ENCODE measurements at regions not wholly inside any gene's neighbourhood (a gene's known extent, or its start where the extent isn't known, plus 50 kb on each side); places are given as distances from the start of the nearest gene placed in this dataset.
"Not testable (repeated sequence)": the region's sequence is repeated elsewhere in the genome, so short reads cannot be mapped to it uniquely, and the experiment has no call there.

- no peak for DNase-seq (ENCODE audit: low read depth, low spot score)
These were observed 1632.8 kb upstream of the CELF4 start for GRCh38 chr18:39198376-39198775.

DNA sequence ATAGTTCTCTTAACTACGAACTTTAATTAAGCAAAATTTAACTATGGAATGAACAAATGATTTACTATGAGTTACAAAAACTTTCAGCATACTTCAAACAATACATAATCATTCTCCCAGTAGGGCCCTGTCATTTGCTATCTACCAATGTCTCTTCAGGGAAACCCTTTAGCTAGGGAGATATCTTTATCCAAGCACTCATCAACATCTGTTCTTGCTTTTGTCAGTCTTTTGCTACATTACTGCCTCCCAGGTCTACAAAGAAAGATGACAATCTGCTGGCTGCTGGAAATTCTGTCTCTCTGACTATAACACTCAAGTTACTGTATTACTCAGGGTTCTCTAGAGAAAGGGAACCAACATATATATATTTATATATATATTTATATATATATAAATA lies 1626.3 kb upstream of the CELF4 start:
- DNase-seq (ENCODE audit: low read depth, low spot score) = no peak

DNA sequence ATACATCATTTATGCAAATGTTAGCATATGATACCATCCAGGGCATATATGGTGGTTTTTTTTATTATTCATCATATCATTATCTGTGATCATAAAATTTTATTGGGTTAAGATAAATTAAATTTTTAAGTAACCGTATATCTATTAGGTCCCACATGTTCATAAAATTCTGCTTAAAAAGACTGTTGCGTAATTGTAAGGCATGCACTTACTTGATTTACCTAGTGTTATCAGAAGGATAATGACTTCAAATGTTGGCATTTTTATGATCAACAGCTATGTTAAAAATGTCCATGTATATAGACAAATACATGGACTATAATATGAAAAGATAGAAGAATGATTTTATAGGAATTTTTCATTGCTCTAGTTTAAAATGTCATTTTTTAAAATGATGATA lies 1625.5 kb upstream of the CELF4 start:
- DNase-seq (ENCODE audit: low read depth, low spot score) = no peak

GRCh38 chr18:39190508-39190907 lies 1624.9 kb upstream of the CELF4 start:
- DNase-seq (ENCODE audit: low read depth, low spot score) = no peak

DNA sequence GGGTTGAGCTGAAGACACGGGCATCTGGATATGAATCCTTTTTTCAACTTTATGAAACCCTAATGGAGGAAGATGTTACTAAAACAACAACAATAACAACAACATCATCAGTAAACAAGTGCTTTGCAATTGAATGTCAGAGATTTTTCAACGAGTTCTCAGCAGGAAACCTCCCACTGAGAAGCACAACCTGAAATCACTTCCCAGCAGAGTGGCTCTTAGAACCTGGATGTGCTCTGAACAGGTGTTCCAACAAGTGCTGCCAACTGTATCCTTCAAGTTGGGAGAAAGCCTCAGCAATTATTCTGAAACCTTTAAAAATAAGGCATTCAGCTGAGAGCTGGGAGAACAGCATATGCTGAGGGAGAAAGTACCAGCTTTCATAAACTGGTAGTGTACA lies 1622.7 kb upstream of the CELF4 start:
- no peak for DNase-seq (ENCODE audit: low read depth, low spot score)

- no peak for DNase-seq (ENCODE audit: low read depth, low spot score)
These were observed 1620.4 kb upstream of the CELF4 start for GRCh38 chr18:39186008-39186407.

DNA sequence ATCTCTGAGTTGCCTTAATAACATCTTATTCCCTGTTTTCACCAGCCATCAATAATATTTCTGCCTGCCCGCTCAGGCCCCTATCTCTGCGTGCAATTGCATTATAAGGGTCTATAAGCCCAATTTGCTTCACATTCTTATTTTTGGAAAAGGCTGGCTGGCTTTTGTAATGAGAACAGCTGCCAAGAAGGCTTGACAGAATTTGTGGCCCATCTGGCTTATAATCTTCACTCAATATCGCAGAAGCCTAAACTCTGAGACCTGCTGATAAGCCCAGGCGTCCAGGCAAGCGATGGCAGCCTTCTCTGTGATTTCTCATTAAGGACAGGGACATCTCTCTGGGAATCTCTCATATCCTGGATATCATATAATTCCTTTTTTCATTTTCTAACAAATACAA lies 1618.6 kb upstream of the CELF4 start:
- no peak for DNase-seq (ENCODE audit: low read depth, low spot score)

DNA sequence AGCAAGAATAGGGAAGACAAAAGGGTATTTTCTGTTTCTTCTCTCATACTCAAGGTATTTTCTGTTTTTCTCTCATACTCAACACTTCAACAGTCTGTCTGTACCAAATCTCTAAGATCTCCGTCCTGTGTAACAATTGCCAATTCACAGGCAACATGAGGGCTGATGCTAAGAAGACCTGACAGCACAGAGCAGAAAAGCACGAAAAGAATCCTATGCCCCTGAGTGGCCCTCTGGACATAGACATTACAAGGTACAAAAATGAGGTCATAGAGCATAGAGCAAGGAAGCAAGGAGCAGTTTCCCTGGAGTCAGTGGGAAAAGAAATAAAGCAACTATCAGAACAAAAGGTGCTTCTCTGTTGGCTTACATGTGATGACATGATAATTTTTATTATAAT lies 1612.6 kb upstream of the CELF4 start:
- no peak for DNase-seq (ENCODE audit: low read depth, low spot score)

GRCh38 chr18:39172695-39173421 lies 1607.3 kb upstream of the CELF4 start:
- DNase-seq (ENCODE audit: low read depth, low spot score) = no peak

DNA sequence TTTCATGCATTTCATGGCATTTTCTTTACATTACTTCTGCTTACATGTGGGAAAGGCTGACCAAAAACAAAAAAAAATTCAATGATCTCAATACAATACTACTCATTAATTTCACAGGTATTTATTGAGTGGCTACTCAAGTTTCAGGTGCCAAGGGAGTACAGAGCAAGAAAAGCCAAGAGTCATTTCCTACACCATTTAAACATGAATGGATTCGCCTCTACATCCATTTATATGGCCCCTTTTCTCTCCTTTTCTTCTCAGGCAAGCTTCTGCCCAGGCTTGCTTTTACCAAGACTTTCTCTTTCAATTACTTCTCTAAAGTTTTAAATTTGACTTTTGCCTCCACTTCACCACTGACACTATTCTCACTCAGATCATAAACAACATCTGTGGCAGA lies 1603.1 kb upstream of the CELF4 start:
- no peak for DNase-seq (ENCODE audit: low read depth, low spot score)

DNA sequence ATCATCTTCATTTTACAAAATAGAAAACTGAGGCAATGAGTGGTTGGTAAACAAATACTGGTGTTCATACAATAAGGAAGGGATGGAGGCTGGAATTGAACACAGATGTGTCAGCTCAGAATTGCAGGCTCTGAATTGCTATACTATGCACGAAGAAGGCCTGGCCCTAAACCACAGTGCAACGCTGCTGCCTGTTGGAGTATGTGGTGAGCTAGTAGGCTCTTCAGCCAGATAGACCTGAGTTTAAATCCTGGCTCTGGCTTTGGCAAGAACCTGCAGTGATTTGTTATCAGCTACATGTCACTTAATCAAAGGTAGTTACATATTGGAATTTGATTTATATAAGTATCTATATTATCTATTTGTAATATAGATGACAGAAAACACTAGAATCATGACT lies 1602.4 kb upstream of the CELF4 start:
- DNase-seq (ENCODE audit: low read depth, low spot score) = no peak

DNA sequence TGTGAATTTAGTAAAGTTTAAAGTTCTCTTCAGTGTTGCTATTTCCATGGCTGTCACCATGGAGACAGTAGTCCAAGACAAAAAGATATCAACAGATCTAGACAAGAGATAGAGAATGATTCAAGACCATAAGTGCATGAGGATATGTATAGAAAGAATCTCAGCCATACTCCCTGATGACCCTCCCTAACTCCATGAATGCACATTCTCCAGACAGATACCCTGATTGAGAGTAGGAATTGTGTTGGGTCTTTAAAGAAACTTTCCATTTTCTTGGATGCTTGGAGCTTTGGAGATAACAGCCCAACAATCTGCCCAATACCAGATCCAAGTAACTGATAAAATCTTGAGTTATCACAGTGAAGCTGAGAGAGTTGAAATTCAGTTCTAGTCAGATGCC lies 1601.2 kb upstream of the CELF4 start:
- no peak for DNase-seq (ENCODE audit: low read depth, low spot score)

DNA sequence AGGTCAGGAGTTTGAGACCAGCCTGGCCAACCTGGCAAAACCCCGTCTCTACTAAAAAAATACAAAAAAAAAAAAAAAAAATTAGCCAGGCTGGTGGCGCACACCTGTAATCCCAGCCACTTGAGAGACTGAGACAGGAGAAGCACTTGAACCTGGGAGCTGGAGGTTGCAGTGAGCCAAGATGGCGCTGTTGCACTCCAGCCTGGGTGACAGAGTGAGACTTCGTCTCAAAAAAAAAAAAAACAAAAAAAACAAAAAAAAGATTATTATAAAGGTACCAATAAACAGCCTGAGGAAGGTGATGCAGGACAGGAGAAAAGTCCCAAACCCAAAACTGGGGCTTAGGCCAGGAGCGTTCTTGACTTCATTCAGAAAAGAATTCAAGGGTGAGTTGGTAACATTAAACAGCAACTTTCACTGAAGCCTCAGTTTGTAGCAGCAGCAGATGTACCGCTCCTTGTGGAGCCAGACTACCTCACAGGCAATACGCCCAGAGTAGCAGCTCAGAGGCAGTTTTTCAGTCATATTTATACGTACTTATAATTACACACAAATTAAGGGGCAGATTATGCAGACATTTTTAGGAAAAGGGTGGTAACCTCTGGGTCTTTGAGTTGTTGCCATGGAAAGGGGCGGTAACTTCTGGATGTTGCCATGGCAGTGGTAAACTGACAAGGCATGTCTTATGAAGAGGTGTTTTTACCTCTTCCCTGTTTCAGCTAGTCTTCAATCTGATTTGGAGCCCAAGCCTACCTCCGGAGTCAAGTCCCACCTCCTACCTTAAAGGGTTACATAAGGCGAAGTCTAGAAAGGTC lies 1596.6 kb upstream of the CELF4 start:
- no peak for DNase-seq (ENCODE audit: low read depth, low spot score)

DNA sequence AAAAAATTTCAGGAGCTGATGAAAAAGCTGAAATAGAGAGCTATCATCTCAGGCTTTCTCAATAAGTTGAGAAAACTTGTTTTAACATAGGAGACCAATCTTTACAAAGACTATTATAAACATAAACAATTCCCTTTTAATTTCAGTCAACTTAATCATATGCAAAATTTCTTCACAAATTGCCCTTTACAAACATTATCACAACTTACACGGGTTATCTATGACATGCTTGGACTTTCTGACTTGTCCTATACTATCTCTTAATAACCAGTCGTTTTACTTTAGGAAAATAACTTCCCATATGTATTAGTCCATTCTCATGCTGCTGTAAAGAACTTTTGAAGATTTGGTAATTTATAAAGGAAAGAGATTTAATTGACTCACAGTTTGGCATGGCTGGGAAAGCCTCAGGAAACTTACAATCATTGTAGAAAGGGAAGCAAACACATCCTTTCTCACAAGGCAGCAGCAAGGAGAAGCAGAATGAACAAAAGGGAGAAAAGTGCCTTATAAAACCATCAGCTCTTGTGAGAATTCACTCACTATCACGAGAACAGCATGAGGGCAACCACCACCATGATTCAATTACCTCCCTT lies 1583.7 kb upstream of the CELF4 start:
- no peak for DNase-seq (ENCODE audit: low read depth, low spot score)

- no peak for DNase-seq (ENCODE audit: low read depth, low spot score)
These were observed 1568.7 kb upstream of the CELF4 start for GRCh38 chr18:39134255-39134654.

- not testable (repeated sequence) for DNase-seq (ENCODE audit: low read depth, low spot score)
These were observed 1561.9 kb upstream of the CELF4 start for GRCh38 chr18:39127538-39127937.

DNA sequence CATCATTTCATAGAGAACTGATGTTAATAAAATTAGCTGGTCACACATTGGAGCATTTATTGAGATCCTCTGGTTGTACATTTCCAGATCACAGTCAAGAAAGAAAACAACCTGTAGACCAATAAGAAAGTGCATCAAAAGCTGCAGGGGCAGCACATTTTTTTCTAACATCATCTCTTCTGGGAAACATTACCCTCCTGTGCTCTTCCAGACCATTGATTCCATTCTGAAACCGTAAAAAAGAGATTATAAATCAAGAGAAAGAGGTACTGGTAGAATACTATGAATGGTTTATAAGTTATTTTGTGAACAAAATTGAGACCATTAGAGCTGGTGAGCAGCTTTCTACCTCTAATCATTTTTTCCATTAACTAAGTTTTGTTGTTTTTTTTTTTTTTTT lies 1548.2 kb upstream of the CELF4 start:
- DNase-seq (ENCODE audit: low read depth, low spot score) = no peak

DNA sequence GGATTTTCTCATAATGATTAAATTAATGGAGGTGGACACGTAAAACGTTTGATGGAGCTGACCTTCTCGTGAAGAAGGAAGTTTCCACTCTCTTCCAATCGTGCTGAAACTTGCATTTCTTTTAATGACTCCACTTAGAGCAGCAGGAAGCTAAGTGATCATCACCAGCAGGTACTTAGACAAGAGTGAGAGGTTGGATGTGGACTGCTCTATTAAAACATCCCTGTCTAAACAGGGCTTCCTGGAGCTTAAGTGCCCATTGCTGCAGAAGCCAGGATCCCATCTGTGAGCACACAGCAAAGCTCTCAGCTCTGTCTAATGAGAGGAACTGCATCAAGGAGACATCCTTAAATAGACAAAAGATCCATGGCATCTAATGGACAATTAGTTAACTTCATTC lies 1539.5 kb upstream of the CELF4 start:
- no peak for DNase-seq (ENCODE audit: low read depth, low spot score)

DNA sequence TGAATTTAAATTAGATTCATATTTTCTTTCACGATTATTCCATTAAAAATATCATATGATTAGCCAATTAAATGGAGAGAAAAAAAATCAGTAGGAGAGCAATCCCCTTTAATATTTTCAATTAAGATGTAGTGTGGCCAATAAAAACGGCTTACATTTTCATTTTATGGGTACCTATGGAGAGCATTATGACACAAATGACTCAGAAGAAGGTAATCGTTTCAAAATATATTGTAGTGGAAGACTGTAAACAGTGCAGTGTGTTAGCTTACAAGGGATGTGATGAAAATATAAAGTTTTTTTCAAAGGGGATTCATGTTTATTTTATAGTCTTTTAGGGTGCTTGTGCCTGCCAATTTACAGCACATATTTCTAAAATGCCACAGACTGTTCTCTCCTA lies 1507.4 kb upstream of the CELF4 start:
- DNase-seq (ENCODE audit: low read depth, low spot score) = no peak

DNA sequence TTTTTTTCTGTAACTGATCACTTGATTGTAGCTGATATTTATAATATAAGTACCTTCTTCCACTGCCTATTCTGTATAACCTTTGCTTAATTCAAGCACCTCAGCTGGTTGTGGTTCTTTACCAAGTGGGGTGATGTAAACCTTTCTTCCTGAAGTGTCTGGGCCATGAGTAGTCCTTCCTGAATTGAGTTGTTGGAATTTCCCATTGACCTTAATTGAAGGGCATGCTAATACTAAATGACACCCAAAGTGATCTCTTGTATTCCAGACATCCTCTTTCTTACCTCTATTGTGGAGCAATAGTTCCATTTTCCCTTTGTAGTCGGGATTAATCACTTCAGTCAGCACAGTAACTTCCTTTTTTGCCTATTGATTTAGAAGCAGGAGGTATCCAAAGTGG lies 1496.8 kb upstream of the CELF4 start:
- no peak for DNase-seq (ENCODE audit: low read depth, low spot score)

- peak; percentile 36 for DNase-seq (ENCODE audit: low read depth, low spot score)
These were observed 1492.9 kb upstream of the CELF4 start for GRCh38 chr18:39058386-39059000.

- no peak for DNase-seq (ENCODE audit: low read depth, low spot score)
These were observed 1491.9 kb upstream of the CELF4 start for GRCh38 chr18:39057423-39058064.
